Vagina (tissue), 2 donors: ENCODE measurements at regions not wholly inside any gene's neighbourhood (a gene's known extent, or its start where the extent isn't known, plus 50 kb on each side); places are given as distances from the start of the nearest gene placed in this dataset.

Source experiments
- CTCF ChIP-seq, 3 experiments: fragments of 450-650 bp in 2 of 3; fragments of 200-600 bp in 1 of 3; sonication (generic) in 1 of 3; IDR thresholded peaks; one replicate each; pipeline ENCODE4 v1.5.1; 2017 to 2019; ENCODE audit warnings: antibody characterized with exemption in 3 of 3, mild to moderate bottlenecking in 2 of 3, moderate library complexity in 2 of 3
- POLR2A ChIP-seq, 2 donors: fragments of 450-650 bp; IDR thresholded peaks; one replicate each; pipeline ENCODE4 v1.6.1; 2017; ENCODE audit warnings: antibody characterized with exemption in 2 of 2, mild to moderate bottlenecking in 2 of 2, moderate library complexity in 2 of 2
- POLR2AphosphoS5 ChIP-seq, 2 donors: sonication (generic); formaldehyde crosslinking; IDR thresholded peaks; one replicate each; pipeline ENCODE4 v1.9.0; 2017; ENCODE audit warnings: antibody characterized with exemption in 2 of 2, mild to moderate bottlenecking in 2 of 2, low read depth in 1 of 2; ENCODE audit not compliant: insufficient read depth in 1 of 2

DNA sequence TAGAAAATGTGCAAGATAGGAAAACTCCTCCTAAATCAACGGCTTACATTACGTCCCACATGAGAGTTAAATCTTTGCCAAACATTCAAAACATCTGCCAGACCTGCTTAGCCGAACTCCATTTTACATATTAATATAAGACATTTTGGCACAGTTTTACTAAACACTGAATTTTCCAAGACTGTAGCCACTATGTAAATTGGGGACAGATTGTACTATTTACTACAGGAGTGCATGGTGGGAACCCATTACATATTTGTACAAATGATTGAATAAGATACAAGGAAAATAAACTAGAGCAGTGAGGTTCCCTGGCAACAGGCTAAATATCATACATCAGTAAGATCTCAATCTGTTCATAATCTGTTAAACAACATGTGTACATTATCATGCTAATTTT is 1234.4 kb downstream of the KCNT2 start:
- TF ChIP-seq CTCF (IDR thresholded peaks at IDR 0.05): no peak
- no peak for TF ChIP-seq POLR2AphosphoS5 (IDR thresholded peaks at IDR 0.05; ENCODE audit: insufficient read depth in 1 of 2, low read depth in 1 of 2)
- TF ChIP-seq POLR2A (IDR thresholded peaks at IDR 0.05): no peak
